Adrenal gland (tissue), 5 donors: ENCODE measurements at regions not wholly inside any gene's neighbourhood (a gene's known extent, or its start where the extent isn't known, plus 50 kb on each side); places are given as distances from the start of the nearest gene placed in this dataset.

Experiments
- POLR2A ChIP-seq, 2 donors: fragments of 450-650 bp; IDR thresholded peaks; one replicate each; pipeline ENCODE4 v1.6.1; 2017; ENCODE audit warnings: antibody characterized with exemption in 2 of 2, mild to moderate bottlenecking in 2 of 2, moderate library complexity in 1 of 2
- TF ChIP-seq, protein P1 (sequence below), 6 experiments: fragments of 450-650 bp in 4 of 6; fragments of 200-600 bp in 2 of 6; sonication (generic) in 1 of 6; IDR thresholded peaks; 1 replicate in 5 of 6; 2 replicates in 1 of 6; pipeline versions ENCODE4 v1.5.1 to v1.8.0; 2016 to 2021; ENCODE audit warnings: antibody characterized with exemption in 6 of 6, mild to moderate bottlenecking in 2 of 6, moderate library complexity in 1 of 6
- donor health status: DM: no; HTN: no; CAD: no.

DNA sequence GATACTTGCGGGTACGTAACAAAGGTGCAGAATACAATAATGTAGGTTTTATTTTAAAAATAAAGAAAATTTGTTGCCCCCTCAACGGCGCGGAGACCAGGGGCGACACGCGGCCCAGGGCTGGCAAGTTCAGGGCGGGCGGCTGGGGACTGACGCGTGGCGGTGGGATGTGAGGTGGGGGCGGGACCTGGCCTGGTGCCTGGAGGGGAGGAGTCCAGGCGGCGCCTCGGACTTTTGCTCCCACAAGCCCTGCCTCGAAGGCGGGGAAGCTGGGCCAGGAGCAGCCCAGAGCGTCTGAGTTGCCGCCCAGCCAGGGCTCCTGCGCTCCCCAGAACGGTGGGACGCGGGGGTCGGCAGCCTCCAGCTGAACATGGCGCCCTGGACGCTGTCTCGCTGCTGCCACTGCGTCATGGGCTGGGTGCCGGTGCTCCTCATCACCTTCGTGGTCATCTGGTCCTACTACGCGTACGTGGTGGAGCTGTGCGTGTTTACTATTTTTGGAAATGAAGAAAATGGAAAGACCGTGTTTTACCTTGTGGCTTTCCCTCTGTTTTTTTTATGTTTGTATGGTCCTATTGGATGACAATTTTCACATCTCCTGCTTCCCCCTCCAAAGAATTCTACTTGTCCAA is 1122.8 kb upstream of the ATXN8OS start:
- TF ChIP-seq, protein P1, sequence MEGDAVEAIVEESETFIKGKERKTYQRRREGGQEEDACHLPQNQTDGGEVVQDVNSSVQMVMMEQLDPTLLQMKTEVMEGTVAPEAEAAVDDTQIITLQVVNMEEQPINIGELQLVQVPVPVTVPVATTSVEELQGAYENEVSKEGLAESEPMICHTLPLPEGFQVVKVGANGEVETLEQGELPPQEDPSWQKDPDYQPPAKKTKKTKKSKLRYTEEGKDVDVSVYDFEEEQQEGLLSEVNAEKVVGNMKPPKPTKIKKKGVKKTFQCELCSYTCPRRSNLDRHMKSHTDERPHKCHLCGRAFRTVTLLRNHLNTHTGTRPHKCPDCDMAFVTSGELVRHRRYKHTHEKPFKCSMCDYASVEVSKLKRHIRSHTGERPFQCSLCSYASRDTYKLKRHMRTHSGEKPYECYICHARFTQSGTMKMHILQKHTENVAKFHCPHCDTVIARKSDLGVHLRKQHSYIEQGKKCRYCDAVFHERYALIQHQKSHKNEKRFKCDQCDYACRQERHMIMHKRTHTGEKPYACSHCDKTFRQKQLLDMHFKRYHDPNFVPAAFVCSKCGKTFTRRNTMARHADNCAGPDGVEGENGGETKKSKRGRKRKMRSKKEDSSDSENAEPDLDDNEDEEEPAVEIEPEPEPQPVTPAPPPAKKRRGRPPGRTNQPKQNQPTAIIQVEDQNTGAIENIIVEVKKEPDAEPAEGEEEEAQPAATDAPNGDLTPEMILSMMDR (IDR thresholded peaks at IDR 0.05), result no peak
- TF ChIP-seq POLR2A (IDR thresholded peaks at IDR 0.05), result no peak
